Right lobe of liver (tissue), 6 donors: ENCODE measurements at regions not wholly inside any gene's neighbourhood (a gene's known extent, or its start where the extent isn't known, plus 50 kb on each side); places are given as distances from the start of the nearest gene placed in this dataset.

Source experiments
- ATAC-seq, 4 donors: fragments of 200-7000 bp; cut with Tn5 transposase; one replicate each; pipeline ENCODE4 v1.9.1; 2020; ENCODE audit warnings: mild to moderate bottlenecking in 4 of 4, moderate library complexity in 4 of 4
- DNase-seq, 3 donors: peaks; one replicate each; pipeline ENCODE4 v3.0.0-alpha.2; 2020
- H3K27ac ChIP-seq, 3 donors: fragments of 200-600 bp; one replicate each; pipeline ENCODE4 v1.8.0; 2022
- H3K27me3 ChIP-seq, 2 donors: fragments of 200-600 bp; one replicate each; pipeline ENCODE4 v1.8.0; 2022
- H3K36me3 ChIP-seq, 4 donors: fragments of 200-600 bp; sonication (generic) in 1 of 4; one replicate each; pipeline versions ENCODE4 v1.5.1 to v1.8.0; 2017 to 2022; ENCODE audit warnings: control low read depth in 1 of 4
- H3K4me1 ChIP-seq, 4 donors: fragments of 200-600 bp; sonication (generic) in 1 of 4; one replicate each; pipeline versions ENCODE4 v1.5.1 to v1.8.0; 2017 to 2022; ENCODE audit warnings: control low read depth in 1 of 4
- H3K4me3 ChIP-seq, 3 donors: fragments of 200-600 bp; one replicate each; pipeline ENCODE4 v1.8.0; 2022
- H3K9me3 ChIP-seq, 4 donors: fragments of 200-600 bp; sonication (generic) in 1 of 4; one replicate each; pipeline versions ENCODE4 v1.5.1 to v1.8.0; 2017 to 2022; ENCODE audit warnings: control low read depth in 1 of 4
- CTCF ChIP-seq, 4 donors: fragments of 200-600 bp in 3 of 4; fragments of 450-650 bp in 1 of 4; IDR thresholded peaks; one replicate each; pipeline versions ENCODE4 v1.5.1 to v1.8.0; 2016 to 2022; ENCODE audit warnings: antibody characterized with exemption in 4 of 4, mild to moderate bottlenecking in 2 of 4
- POLR2A ChIP-seq: fragments of 450-650 bp; IDR thresholded peaks from one replicate; pipeline ENCODE4 v1.6.1; 2017; ENCODE audit warnings: antibody characterized with exemption, mild to moderate bottlenecking
- WGBS: methylation state at CpG from one replicate; pipeline ENCODE4 v1.1.6; 2018; ENCODE audit warnings: low coverage, low lambda C conversion rate; ENCODE audit not compliant: insufficient coverage; ENCODE audit errors: missing lambda C conversion rate; 5-methylcytosine and 5-hydroxymethylcytosine counted together
- intact Hi-C, 2 donors: fragments of 100-400 bp; cut with DNase I; formaldehyde crosslinking; loops; one replicate each; pipeline versions ENCODE4 v1.11.2 to v1.14.1; 2022
- donor health status: DM: no; HTN: yes; CAD: no.
- donor health status: DM: no; HTN: no; CAD: no.
- donor health status: DM: no; HTN: no; CAD: no.
- donor health status: DM: no; HTN: yes; CAD: no.
- donor health status: DM: no; HTN: yes; CAD: no.

DNA sequence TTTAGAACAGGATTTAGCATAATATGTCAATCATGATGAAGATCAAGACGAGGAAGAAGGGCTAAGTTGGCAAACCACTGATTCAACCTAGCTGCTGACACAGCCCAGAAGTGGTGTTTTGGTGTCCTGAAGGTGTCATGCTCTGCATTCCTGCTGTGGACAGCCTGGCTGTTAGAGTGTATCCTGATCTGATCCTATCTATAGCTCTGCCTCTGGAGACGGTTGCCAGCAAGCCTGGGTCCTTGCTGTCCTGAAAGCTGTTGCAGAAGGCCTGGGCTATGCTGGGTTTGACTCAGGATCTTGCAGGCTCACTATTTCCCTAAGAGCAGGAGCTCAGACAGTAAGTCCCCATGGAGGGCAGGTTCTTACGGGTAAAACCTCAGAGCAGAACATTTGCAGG lies 416.4 kb downstream of the TSHZ3 start:
- no peaks in the 10 kb centered on the region for H3K9me3 ChIP-seq
- H3K36me3 ChIP-seq = no peaks in the 10 kb centered on the region
- intact Hi-C loops = no loop called here
- no peaks in the 10 kb centered on the region for H3K4me1 ChIP-seq
- H3K27me3 ChIP-seq = no peaks in the 10 kb centered on the region
- 21% methylated on average over 1 of the region's 3 CpGs for WGBS
- H3K4me3 ChIP-seq = no peak overlapping the region
- ATAC-seq (no peak), DNase-seq (no peak)
- TF ChIP-seq POLR2A (no peak), CTCF (IDR thresholded peaks at IDR 0.05) (no peak)
- H3K27ac ChIP-seq = no peak overlapping the region

- no peak for DNase-seq
- Histone ChIP-seq H3K4me1 (no peaks in the 10 kb centered on the region), H3K9me3 (no peaks in the 10 kb centered on the region), H3K27me3 (no peaks in the 10 kb centered on the region), H3K36me3 (no peaks in the 10 kb centered on the region), H3K4me3 (no peak overlapping the region), H3K27ac (no peak overlapping the region)
- ATAC-seq = no peak
- TF ChIP-seq CTCF (IDR thresholded peaks at IDR 0.05) = no peak
- TF ChIP-seq POLR2A = no peak
- 32% methylated on average over 9 of the region's 12 CpGs for WGBS
- intact Hi-C loops = no loop called here
Observed at GRCh38 chr19:30930941-30931706, 418.1 kb downstream of the TSHZ3 start.

GRCh38 chr19:30927705-30928104 lies 421.5 kb downstream of the TSHZ3 start:
- ATAC-seq (no peak), DNase-seq (no peak)
- 53% methylated on average over 6 of the region's 6 CpGs for WGBS
- Histone ChIP-seq H3K9me3 (no peaks in the 10 kb centered on the region), H3K4me1 (no peaks in the 10 kb centered on the region), H3K27me3 (no peaks in the 10 kb centered on the region), H3K36me3 (no peaks in the 10 kb centered on the region), H3K27ac (no peak overlapping the region), H3K4me3 (no peak overlapping the region)
- intact Hi-C loops = no loop called here
- TF ChIP-seq POLR2A = no peak
- no peak for TF ChIP-seq CTCF (IDR thresholded peaks at IDR 0.05)

DNA sequence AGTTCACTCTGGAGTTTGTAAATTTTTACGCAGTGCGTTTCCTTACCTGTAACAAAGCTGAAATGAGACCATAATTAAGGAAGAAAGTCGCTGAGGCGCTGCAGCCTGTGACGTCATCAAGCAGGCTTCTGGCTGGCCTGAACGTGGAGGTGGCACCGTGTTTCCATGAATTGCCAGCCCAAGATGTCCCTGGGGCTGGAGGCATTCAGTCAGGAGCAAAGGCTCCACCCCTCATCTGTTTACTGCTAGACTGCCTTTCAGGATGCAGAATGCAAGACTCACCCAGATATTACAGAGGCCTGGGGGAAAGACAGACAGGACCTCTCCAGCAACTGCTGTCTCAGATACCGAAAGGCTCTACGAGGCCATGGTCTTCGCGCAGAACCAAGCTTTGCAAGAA lies 424.6 kb downstream of the TSHZ3 start:
- intact Hi-C loops = no loop called here
- Histone ChIP-seq H3K27me3 (no peaks in the 10 kb centered on the region), H3K36me3 (no peaks in the 10 kb centered on the region), H3K27ac (no peak overlapping the region), H3K4me3 (no peak overlapping the region), H3K4me1 (no peaks in the 10 kb centered on the region), H3K9me3 (no peaks in the 10 kb centered on the region)
- TF ChIP-seq CTCF (IDR thresholded peaks at IDR 0.05) (no peak), POLR2A (no peak)
- DNase-seq (no peak), ATAC-seq (no peak)
- 77% methylated on average over 8 of the region's 11 CpGs for WGBS
